ENCODE measurements at regions not wholly inside any gene's neighbourhood (a gene's known extent, or its start where the extent isn't known, plus 50 kb on each side); places are given as distances from the start of the nearest gene placed in this dataset.
"Not testable (repeated sequence)": the region's sequence is repeated elsewhere in the genome, so short reads cannot be mapped to it uniquely, and the experiment has no call there.

- H3K9me3 Mint-ChIP-seq = peaks cover 0 to 20% (median 5%) of the 10 kb centered on the region in 9 donors
- H3K4me1 Mint-ChIP-seq = peaks cover 0 to 3% (median 0%) of the 10 kb centered on the region in 4 donors
- H3K27ac Mint-ChIP-seq = no peak overlapping the region
- DNase-seq = no peak
- H3K36me3 Mint-ChIP-seq = peaks cover 0 to 8% (median 3%) of the 10 kb centered on the region in 3 donors
- peaks cover 16 to 38% (median 29%) of the 10 kb centered on the region in 5 donors for H3K27me3 Mint-ChIP-seq
- ATAC-seq = no peak
- POLR2A ChIA-PET = no interaction called here
- no peak overlapping the region for H3K4me3 Mint-ChIP-seq
Observed at GRCh38 chr15:79492065-79492464, 59.9 kb downstream of the MINAR1 start.

DNA sequence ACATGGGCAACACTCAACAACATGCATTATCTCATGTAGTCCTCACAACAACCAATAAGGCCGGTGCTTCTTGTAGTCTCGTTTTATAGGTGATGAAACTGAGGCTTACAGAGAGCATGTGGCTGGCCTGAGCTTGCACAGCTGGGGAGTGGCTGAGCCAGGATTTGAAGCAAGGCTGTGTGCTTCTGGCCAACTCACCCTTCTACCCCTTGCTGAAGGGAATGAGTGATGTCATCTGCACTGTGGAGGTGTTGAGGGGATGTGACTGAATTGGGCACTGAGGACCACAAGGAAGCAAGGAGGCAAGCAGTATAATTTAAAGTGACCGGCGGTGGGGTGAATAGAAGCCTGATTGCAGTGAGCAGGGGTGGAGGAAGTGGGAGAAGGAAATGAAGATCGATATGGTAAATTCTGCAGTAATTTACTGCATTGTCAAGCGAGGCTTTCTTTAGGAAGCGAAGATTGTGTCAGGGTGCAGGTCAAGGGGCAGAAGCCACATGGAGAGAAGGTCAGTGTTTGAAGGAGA, 62.3 kb downstream of the MINAR1 start:
- Mint-ChIP-seq H3K4me3 (no peak overlapping the region), H3K36me3 (peaks cover 0 to 8% (median 3%) of the 10 kb centered on the region in 3 donors), H3K27me3 (peaks cover 16 to 31% (median 27%) of the 10 kb centered on the region in 5 donors), H3K9me3 (peaks cover 0 to 10% (median 5%) of the 10 kb centered on the region in 9 donors), H3K27ac (peak overlapping the region in 1 of 10 donors; percentile 11), H3K4me1 (peaks cover 0 to 3% (median 0%) of the 10 kb centered on the region in 4 donors)
- ATAC-seq (no peak), DNase-seq (no peak)
- POLR2A ChIA-PET = no interaction called here

GRCh38 chr15:79494963-79495755, 63.0 kb downstream of the MINAR1 start:
- peaks cover 0 to 10% (median 5%) of the 10 kb centered on the region in 9 donors for H3K9me3 Mint-ChIP-seq

GRCh38 chr15:79495775-79496174, 63.6 kb downstream of the MINAR1 start:
- POLR2A ChIA-PET = no interaction called here
- H3K9me3 Mint-ChIP-seq = peaks cover 0 to 10% (median 5%) of the 10 kb centered on the region in 9 donors
- H3K4me1 Mint-ChIP-seq = peaks cover 0 to 3% (median 0%) of the 10 kb centered on the region in 4 donors
- peaks cover 0 to 8% (median 3%) of the 10 kb centered on the region in 3 donors for H3K36me3 Mint-ChIP-seq
- DNase-seq (no peak), ATAC-seq (no peak)
- H3K4me3 Mint-ChIP-seq = no peak overlapping the region
- H3K27ac Mint-ChIP-seq = no peak overlapping the region
- peaks cover 16 to 34% (median 27%) of the 10 kb centered on the region in 5 donors for H3K27me3 Mint-ChIP-seq

More at GRCh38 chr15:79494963-79495755, 63.0 kb downstream of the MINAR1 start:
- POLR2A ChIA-PET = no interaction called here
- Mint-ChIP-seq H3K4me3 (no peak overlapping the region), H3K4me1 (peaks cover 0 to 3% (median 0%) of the 10 kb centered on the region in 4 donors), H3K36me3 (peaks cover 0 to 8% (median 3%) of the 10 kb centered on the region in 3 donors), H3K27ac (no peak overlapping the region), H3K27me3 (peaks cover 16 to 33% (median 27%) of the 10 kb centered on the region in 5 donors)
- DNase-seq (no peak), ATAC-seq (no peak)

DNA sequence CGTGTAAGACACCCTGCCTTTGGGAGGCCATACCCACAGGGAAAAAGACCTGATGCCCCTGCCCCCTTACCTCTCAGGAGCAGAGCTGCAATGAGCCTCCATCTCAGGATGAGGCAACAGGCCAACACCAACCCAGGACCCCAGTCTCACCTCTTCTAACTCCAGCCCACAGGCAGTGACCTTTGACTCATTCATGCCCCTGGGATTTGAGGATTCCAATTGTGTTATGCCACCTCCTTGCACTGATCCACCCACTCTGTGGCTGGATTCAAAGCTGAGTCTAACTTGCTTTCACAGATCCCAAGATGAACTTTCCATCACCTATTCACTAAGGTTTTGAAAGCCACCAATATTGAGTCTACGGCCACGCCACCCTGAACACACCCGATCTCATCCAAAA, 64.7 kb downstream of the MINAR1 start:
- POLR2A ChIA-PET = no interaction called here
- Mint-ChIP-seq H3K27me3 (peaks cover 16 to 34% (median 25%) of the 10 kb centered on the region in 5 donors), H3K4me3 (no peak overlapping the region), H3K36me3 (peaks cover 0 to 7% (median 3%) of the 10 kb centered on the region in 3 donors), H3K27ac (no peak overlapping the region), H3K9me3 (peaks cover 0 to 8% (median 3%) of the 10 kb centered on the region in 9 donors), H3K4me1 (peaks cover 0 to 3% (median 0%) of the 10 kb centered on the region in 4 donors)
- DNase-seq (no peak), ATAC-seq (no peak)

- POLR2A ChIA-PET = no interaction called here
- Mint-ChIP-seq H3K9me3 (no peaks in the 10 kb centered on the region), H3K4me1 (no peaks in the 10 kb centered on the region), H3K4me3 (no peak overlapping the region), H3K36me3 (no peaks in the 10 kb centered on the region), H3K27me3 (peaks cover 0 to 11% (median 4%) of the 10 kb centered on the region in 5 donors), H3K27ac (no peak overlapping the region)
- no peak for ATAC-seq
- DNase-seq = no peak
Observed at GRCh38 chr15:79501086-79501485, 69.0 kb downstream of the MINAR1 start.

GRCh38 chr15:79505956-79506355, 73.8 kb downstream of the MINAR1 start:
- DNase-seq = no peak
- no peak for ATAC-seq
- POLR2A ChIA-PET = no interaction called here
- Mint-ChIP-seq H3K4me3 (no peak overlapping the region), H3K27ac (no peak overlapping the region), H3K36me3 (no peaks in the 10 kb centered on the region), H3K27me3 (peaks cover 0 to 5% (median 1%) of the 10 kb centered on the region in 5 donors), H3K9me3 (no peaks in the 10 kb centered on the region), H3K4me1 (no peaks in the 10 kb centered on the region)

- H3K4me1 Mint-ChIP-seq, H3K4me3 Mint-ChIP-seq, H3K36me3 Mint-ChIP-seq, H3K9me3 Mint-ChIP-seq, ATAC-seq, H3K27ac Mint-ChIP-seq, POLR2A ChIA-PET, DNase-seq: not testable (repeated sequence)
- peaks cover 2 to 20% (median 3%) of the 10 kb centered on the region in 5 donors for H3K27me3 Mint-ChIP-seq
Observed at GRCh38 chr15:79512844-79513243, 80.7 kb downstream of the MINAR1 start.

DNA sequence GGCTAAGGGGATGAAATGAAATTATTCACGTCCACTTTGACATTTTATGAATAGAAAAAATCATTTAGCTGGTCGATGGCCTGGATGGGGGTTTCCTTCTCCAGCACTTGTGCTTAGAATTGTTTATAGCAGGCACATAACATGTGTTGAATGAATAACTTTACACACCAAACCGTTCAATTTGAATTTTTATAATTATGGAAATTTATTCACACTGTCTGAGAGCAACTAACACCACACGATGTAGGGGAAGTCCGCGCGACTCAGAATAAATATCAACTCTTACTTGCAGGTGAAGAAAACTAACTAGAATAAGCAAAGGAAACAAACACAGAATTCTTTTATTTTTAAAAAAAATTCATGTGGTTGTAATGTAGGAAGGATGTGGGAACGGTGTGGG, 81.3 kb downstream of the MINAR1 start:
- Mint-ChIP-seq H3K36me3 (no peaks in the 10 kb centered on the region), H3K9me3 (no peaks in the 10 kb centered on the region), H3K4me1 (no peaks in the 10 kb centered on the region), H3K27ac (no peak overlapping the region), H3K4me3 (no peak overlapping the region), H3K27me3 (peaks cover 2 to 26% (median 3%) of the 10 kb centered on the region in 5 donors)
- no peak for ATAC-seq
- DNase-seq = no peak
- POLR2A ChIA-PET = no interaction called here

DNA sequence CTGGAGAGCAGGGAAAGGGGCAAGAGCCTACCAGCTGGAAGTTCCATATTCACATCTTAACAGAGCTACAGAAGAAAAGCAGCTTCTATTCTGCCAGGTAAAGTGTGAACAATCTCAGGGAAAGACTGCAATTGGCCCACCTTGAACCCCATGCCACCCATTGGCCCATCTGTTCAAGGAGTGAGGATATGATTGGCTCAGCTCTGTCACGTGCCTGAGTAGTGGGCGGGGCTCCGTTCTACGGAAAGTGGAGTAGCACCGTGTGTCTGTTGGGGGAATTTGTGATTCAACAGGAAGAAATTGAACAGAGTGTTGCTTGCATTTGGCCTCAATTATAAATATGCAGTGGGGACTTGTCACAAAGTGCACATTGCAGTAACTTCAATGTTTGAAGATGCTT, 81.8 kb downstream of the MINAR1 start:
- Mint-ChIP-seq H3K27me3 (peaks cover 2 to 31% (median 3%) of the 10 kb centered on the region in 5 donors), H3K9me3 (no peaks in the 10 kb centered on the region), H3K4me1 (no peaks in the 10 kb centered on the region), H3K4me3 (no peak overlapping the region), H3K27ac (no peak overlapping the region), H3K36me3 (no peaks in the 10 kb centered on the region)
- POLR2A ChIA-PET = no interaction called here
- ATAC-seq (no peak), DNase-seq (no peak)

GRCh38 chr15:79515300-79516027, 83.3 kb downstream of the MINAR1 start:
- Mint-ChIP-seq H3K36me3 (no peaks in the 10 kb centered on the region), H3K27me3 (peaks cover 2 to 31% (median 3%) of the 10 kb centered on the region in 5 donors), H3K4me3 (no peak overlapping the region), H3K9me3 (no peaks in the 10 kb centered on the region), H3K27ac (no peak overlapping the region), H3K4me1 (no peaks in the 10 kb centered on the region)
- POLR2A ChIA-PET = no interaction called here
- ATAC-seq (no peak), DNase-seq (no peak)

GRCh38 chr15:79516155-79516554, 84.0 kb downstream of the MINAR1 start:
- ATAC-seq (no peak), DNase-seq (no peak)
- Mint-ChIP-seq H3K9me3 (no peaks in the 10 kb centered on the region), H3K27me3 (peaks cover 2 to 31% (median 3%) of the 10 kb centered on the region in 5 donors), H3K4me3 (no peak overlapping the region), H3K4me1 (no peaks in the 10 kb centered on the region), H3K27ac (no peak overlapping the region), H3K36me3 (no peaks in the 10 kb centered on the region)
- POLR2A ChIA-PET = no interaction called here

GRCh38 chr15:79516646-79517045, 84.5 kb downstream of the MINAR1 start:
- Mint-ChIP-seq H3K9me3 (no peaks in the 10 kb centered on the region), H3K27ac (no peak overlapping the region), H3K4me1 (no peaks in the 10 kb centered on the region), H3K4me3 (no peak overlapping the region), H3K36me3 (no peaks in the 10 kb centered on the region), H3K27me3 (peaks cover 2 to 31% (median 3%) of the 10 kb centered on the region in 5 donors)
- ATAC-seq (no peak), DNase-seq (no peak)
- POLR2A ChIA-PET = no interaction called here

Data from naive thymus-derived CD8-positive, alpha-beta T cell (primary cell).